RPMI7951 (cell line): ENCODE measurements at regions not wholly inside any gene's neighbourhood (a gene's known extent, or its start where the extent isn't known, plus 50 kb on each side); places are given as distances from the start of the nearest gene placed in this dataset.

Experiments
- DNase-seq: peaks from one replicate; pipeline ENCODE4 v3.0.0-alpha.2; 2012; ENCODE audit warnings: low read depth

- DNase-seq: peak; percentile 98
Observed at GRCh38 chr7:17234398-17235031, 63.9 kb upstream of the AHR start.

- DNase-seq: no peak
Observed at GRCh38 chr7:17236171-17236570, 62.3 kb upstream of the AHR start.

DNA sequence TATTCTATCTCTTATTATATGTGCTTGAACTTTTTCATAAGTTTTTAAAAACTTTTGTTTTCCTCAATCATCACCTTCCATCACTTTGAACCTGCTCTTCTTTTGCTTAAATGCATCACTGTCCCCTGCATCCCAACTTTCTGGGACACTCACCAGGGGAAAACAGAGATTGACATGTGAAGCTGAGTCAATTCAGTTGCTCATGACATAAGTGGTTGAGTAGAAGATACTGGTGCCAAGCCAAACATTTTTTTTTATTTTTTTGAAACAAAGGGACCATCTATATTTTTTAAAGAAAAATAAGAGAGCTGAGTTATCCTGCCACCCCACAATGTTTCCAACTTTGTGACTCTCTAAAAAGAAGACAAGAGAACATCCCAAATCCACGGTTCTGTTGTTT, 61.8 kb upstream of the AHR start:
- DNase-seq: peak; percentile 33

- peak; percentile 14 for DNase-seq
Observed at GRCh38 chr7:17239046-17239445, 59.4 kb upstream of the AHR start.

DNA sequence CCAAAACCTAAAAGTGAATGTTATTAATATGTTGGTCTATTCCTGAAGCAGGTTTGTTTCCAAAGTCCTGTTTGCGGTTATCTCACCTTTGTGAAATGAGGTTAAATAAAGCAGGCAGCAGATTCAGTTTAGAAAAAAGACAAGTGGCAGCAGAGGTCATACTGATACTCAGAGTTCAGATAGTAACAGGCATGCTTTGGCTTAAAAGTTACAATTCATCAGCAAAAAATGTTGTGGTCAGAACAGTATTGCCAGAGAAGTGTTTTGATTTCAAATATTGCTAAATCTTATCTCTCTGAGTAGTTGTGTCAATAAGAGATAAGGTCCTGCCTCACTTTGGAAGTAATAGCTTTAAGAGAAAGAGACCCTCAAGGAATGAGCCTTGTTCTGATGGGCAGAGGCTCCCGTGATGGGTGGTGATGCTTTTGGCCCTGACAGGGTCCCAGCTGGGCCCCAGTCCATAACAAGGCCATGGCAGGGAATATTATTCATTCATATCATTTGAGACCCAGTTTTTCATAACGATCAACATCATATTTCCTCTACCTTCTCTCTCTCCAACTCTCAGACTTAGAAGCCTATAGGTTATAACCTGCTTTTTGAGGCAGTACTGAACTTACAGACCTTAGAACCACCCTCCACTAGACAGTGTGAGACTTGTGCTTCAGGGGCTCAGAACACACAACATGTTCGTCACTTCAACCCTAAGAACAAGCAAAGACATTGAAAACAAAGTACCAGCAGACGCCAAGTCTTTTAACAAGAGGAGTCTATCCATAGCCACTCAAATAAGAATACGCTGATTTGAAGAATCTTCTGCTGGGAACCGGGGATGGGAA, 58.5 kb upstream of the AHR start:
- DNase-seq: peak; percentile 71

- no peak for DNase-seq
Observed at GRCh38 chr7:17242504-17242903, 55.9 kb upstream of the AHR start.

GRCh38 chr7:17244786-17245185, 53.7 kb upstream of the AHR start:
- no peak for DNase-seq

DNA sequence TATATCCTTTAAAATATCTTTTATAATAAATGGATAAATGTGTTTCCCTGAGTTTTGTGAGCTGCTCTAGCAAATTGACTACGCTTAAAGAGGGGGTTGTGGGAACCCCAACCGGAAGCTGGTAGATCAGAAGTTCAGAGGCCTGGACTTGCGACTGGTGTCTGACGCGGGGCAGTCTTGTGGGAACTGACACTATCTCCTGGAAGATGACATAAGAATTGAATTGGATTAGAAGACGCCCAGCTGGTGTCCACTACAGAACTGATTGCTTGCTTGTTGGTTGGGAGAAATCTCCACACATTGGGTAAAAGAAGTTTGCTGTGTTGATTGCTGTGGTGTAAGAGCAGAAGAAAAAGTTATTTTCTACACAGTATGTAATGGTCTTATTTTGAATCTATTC, 51.1 kb upstream of the AHR start:
- DNase-seq: no peak

DNA sequence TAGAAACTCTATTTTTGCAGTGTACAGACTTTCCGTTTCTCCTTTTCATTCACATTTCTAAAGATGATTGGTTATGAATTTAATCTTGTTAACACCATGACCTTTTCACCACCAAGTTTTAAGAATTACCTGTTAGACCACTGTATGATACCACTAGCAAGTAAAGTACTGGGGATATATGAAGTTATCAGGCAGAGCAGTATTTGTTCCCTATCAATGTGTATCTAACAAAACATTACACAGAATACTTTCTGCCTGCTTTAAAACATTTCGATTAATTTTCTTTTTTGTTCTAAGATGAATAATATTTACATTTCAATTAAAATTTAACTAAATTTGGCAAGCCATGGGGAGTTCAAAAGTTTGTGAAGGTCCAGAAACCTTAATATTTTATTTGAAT, 49.9 kb upstream of the AHR start:
- no peak for DNase-seq
